Skeletal muscle tissue (tissue), 3 donors: ENCODE measurements at regions not wholly inside any gene's neighbourhood (a gene's known extent, or its start where the extent isn't known, plus 50 kb on each side); places are given as distances from the start of the nearest gene placed in this dataset.
"Not testable (repeated sequence)": the region's sequence is repeated elsewhere in the genome, so short reads cannot be mapped to it uniquely, and the experiment has no call there.

Experiments used
- H3K27ac ChIP-seq: one replicate; pipeline ENCODE4 v1.7.0; 2013; ENCODE audit warnings: mild to moderate bottlenecking, low read depth, low read length, inconsistent platforms
- H3K27me3 ChIP-seq, 3 donors: one replicate each; pipeline ENCODE4 v1.7.0; 2013; ENCODE audit warnings: low read length in 3 of 3; ENCODE audit not compliant: control insufficient read depth in 3 of 3, insufficient read depth in 3 of 3
- H3K36me3 ChIP-seq, 3 donors: one replicate each; pipeline ENCODE4 v1.7.0; 2013; ENCODE audit warnings: low read length in 3 of 3; ENCODE audit not compliant: control insufficient read depth in 3 of 3, insufficient read depth in 3 of 3
- H3K4me1 ChIP-seq, 3 donors: one replicate each; pipeline ENCODE4 v1.7.0; 2013; ENCODE audit warnings: low read length in 3 of 3, mild to moderate bottlenecking in 3 of 3; ENCODE audit not compliant: control insufficient read depth in 3 of 3, insufficient read depth in 3 of 3
- H3K4me3 ChIP-seq, 3 donors: one replicate each; pipeline ENCODE4 v1.7.0; 2013; ENCODE audit warnings: low read length in 3 of 3
- H3K9ac ChIP-seq, 3 donors: one replicate each; pipeline ENCODE4 v1.7.0; 2013; ENCODE audit warnings: low read length in 3 of 3, mild to moderate bottlenecking in 3 of 3, moderate library complexity in 2 of 3, low read depth in 1 of 3
- H3K9me3 ChIP-seq, 3 donors: one replicate each; pipeline ENCODE4 v1.7.0; 2013; ENCODE audit warnings: low read length in 3 of 3; ENCODE audit not compliant: control insufficient read depth in 3 of 3
- donor health status: Osteomylitis.

DNA sequence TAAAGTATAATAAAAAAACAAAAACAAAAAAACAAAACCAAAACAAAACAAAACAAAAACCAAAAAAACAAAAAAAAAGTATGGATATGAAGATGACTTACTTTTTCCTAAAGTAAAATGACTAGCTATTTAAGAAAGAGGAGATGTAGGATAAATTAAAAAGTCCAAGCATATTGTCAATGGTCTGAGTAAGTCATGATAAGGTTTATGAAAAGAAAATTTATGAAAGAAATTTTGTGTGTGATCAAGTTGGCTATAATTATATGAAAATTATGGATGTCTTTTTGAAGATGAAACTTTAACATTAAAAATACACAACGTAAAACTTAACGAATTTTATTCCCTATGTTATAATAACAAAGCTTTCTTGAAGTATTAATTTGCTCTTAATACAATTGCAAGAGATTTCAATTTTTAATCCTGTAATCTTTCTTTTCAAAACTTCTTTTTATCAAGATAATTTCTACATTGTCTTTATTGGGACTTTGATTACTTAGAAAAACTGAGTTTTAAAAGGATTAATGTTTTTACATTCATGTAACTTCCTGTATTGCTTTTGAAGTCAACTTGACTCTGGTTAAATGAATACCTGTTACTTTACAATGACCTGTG is 200.9 kb upstream of the IVNS1ABP start:
- Histone ChIP-seq H3K4me1 (no peaks in the 10 kb centered on the region), H3K4me3 (no peak overlapping the region), H3K27ac (no peak overlapping the region), H3K36me3 (no peaks in the 10 kb centered on the region), H3K9me3 (no peaks in the 10 kb centered on the region), H3K9ac (no peak overlapping the region), H3K27me3 (no peaks in the 10 kb centered on the region)

DNA sequence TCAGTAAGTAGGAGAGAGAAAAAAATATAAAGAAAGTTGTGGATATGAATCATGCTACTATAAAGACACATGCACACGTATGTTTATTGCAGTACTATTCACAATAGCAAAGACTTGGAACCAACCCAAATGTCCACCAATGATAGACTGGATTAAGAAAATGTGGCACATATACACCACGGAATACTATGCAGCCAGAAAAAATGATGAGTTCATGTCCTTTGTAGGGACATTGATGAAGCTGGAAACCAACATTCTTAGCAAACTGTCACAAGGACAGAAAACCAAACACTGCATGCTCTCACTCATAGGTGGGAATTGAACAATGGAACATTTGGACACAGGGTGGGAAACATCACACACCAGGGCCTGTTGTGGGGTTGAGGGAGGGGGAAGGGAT is 200.3 kb upstream of the IVNS1ABP start:
- not testable (repeated sequence) for H3K27me3 ChIP-seq, H3K9ac ChIP-seq, H3K4me1 ChIP-seq, H3K27ac ChIP-seq, H3K4me3 ChIP-seq, H3K9me3 ChIP-seq, H3K36me3 ChIP-seq

DNA sequence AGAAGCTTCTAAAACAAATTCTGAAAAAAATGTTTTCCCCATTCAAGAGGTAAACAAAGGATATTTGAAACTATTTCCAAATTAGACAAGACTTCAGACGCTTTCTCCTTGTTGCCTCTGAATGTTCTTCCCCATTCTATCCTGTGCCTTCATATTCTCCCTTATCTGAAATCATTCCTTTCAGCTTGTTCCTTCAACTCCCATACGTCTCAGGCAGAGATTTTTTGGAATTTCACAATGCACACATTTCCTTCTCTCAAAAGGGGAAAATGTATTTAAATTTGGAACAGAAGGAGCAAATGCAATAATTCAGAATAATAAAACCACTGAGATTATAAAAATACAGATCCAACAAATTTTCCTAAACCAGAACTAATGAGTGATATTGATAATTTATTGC is 198.7 kb upstream of the IVNS1ABP start:
- H3K36me3 ChIP-seq: no peaks in the 10 kb centered on the region
- no peaks in the 10 kb centered on the region for H3K4me1 ChIP-seq
- no peak overlapping the region for H3K4me3 ChIP-seq

DNA sequence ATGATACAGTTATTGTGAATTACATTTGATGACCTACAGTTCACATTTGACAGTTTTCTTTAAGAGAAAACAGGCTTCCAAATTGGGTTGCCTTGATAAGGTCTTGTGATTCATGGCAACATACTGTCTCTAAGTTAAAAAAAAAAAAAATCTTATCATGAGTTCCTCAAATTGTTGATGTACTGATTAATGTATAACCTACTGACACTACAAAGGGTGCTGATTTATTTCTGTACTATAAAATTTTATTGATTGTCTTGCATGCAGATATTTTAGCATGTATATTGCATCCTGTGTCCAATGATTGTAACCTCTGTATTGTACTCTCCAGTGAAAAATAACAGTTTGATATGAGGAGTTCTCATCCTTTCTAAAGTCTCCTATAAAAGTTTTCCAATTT is 197.3 kb upstream of the IVNS1ABP start:
- H3K27me3 ChIP-seq: no peaks in the 10 kb centered on the region
- H3K4me1 ChIP-seq: no peaks in the 10 kb centered on the region
- H3K27ac ChIP-seq: no peak overlapping the region
- H3K36me3 ChIP-seq: no peaks in the 10 kb centered on the region
- no peak overlapping the region for H3K4me3 ChIP-seq
- no peak overlapping the region for H3K9ac ChIP-seq
- no peaks in the 10 kb centered on the region for H3K9me3 ChIP-seq

More for the DNA sequence above, 198.7 kb upstream of the IVNS1ABP start:
- Histone ChIP-seq H3K9me3 (no peaks in the 10 kb centered on the region), H3K9ac (no peak overlapping the region), H3K27ac (no peak overlapping the region), H3K27me3 (no peaks in the 10 kb centered on the region)

DNA sequence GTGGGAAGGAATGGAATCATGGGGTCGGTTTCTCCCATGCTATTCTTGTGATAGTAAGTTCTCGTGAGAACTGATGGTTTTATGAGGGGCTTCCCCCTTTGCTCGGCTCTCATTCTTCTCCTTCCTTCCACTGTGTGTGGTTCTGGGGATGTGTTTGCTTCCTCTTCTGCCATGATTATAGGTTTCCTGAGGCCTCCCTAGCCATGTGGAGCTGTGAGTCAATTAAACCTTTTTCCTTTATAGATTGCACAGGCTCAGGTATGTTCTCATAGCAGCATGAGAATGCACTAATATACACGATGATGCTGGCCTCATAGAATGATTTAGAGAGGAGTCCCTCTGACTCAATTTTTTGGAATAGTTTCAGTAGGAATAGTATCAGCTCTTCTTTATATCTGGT is 195.4 kb upstream of the IVNS1ABP start:
- H3K9ac ChIP-seq: no peak overlapping the region
- H3K27ac ChIP-seq: no peak overlapping the region
- no peaks in the 10 kb centered on the region for H3K27me3 ChIP-seq
- no peaks in the 10 kb centered on the region for H3K4me1 ChIP-seq
- no peaks in the 10 kb centered on the region for H3K9me3 ChIP-seq
- no peak overlapping the region for H3K4me3 ChIP-seq
- no peaks in the 10 kb centered on the region for H3K36me3 ChIP-seq

DNA sequence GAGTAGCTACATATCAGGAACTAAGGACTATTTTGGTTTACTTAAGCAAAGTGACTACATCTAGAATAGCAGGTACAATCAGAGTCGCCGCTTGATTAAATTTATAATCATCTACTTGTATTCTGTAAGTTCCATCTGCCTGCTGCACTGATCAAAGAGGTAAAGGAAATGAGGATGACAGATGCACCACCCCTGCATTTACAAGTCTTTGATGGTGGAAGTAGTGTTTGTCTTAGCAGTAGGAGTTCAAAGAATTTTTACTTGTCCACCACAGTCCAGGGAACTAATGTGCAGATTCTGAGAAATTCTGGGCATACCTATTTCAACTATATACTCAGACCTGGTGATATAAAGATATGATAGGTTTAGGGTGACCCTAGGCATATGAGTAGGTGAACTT is 184.1 kb upstream of the IVNS1ABP start:
- Histone ChIP-seq H3K9me3 (no peaks in the 10 kb centered on the region), H3K4me1 (no peaks in the 10 kb centered on the region), H3K9ac (no peak overlapping the region), H3K36me3 (no peaks in the 10 kb centered on the region), H3K27me3 (no peaks in the 10 kb centered on the region), H3K4me3 (no peak overlapping the region), H3K27ac (no peak overlapping the region)

DNA sequence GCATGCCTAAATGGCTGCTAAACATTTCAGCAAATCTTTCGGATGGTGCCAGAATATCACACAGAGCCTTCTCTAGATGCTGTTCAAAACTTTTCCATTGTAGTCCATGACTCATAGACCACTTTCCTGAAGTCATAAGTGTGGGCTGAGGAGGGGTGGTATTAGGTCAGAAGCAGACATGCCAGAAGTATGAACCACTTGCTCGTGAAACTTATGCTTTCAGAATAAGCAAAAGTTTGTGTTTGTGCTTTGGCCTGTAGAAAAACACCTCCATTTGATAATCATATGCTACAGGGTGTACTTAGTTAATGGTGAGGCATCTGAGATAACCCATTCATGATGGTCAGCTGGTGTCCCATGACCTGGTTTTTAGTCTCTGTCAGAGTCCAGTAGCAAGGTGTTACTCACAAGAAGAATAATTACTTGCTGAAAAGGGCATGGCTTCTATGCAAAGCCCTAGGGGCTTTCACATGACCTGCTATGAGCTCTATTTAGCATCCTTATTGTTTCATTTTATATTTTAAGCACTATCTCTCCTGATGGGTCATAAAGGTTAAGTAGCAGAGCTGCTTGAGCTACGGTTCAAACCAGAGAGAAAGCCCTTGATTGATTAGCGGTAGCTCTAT is 183.1 kb upstream of the IVNS1ABP start:
- H3K9ac ChIP-seq: no peak overlapping the region
- H3K27ac ChIP-seq: no peak overlapping the region
- H3K4me3 ChIP-seq: no peak overlapping the region
- H3K4me1 ChIP-seq: no peaks in the 10 kb centered on the region
- H3K36me3 ChIP-seq: no peaks in the 10 kb centered on the region
- H3K9me3 ChIP-seq: no peaks in the 10 kb centered on the region
- H3K27me3 ChIP-seq: no peaks in the 10 kb centered on the region

DNA sequence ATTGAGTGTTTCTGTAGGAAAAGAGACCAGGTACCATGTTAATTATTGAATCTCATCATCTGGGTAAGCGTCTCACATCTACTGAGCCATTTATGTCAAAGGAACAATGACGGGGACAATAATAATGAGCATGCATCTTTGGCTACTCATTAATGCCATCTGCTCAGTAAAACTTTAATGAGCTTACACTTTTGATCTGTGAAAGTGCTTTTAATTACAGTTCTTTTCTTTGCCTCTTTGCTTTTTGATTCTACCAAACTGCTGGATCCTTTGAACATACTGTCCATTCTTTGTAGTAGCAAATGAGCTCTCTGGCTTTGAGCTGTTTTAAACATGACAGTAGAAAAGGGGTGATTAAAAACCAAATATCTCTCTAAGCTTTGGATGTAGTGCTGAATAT is 181.2 kb upstream of the IVNS1ABP start:
- Histone ChIP-seq H3K4me3 (no peak overlapping the region), H3K36me3 (no peaks in the 10 kb centered on the region), H3K9ac (no peak overlapping the region), H3K4me1 (no peaks in the 10 kb centered on the region), H3K27ac (no peak overlapping the region), H3K9me3 (no peaks in the 10 kb centered on the region), H3K27me3 (no peaks in the 10 kb centered on the region)

DNA sequence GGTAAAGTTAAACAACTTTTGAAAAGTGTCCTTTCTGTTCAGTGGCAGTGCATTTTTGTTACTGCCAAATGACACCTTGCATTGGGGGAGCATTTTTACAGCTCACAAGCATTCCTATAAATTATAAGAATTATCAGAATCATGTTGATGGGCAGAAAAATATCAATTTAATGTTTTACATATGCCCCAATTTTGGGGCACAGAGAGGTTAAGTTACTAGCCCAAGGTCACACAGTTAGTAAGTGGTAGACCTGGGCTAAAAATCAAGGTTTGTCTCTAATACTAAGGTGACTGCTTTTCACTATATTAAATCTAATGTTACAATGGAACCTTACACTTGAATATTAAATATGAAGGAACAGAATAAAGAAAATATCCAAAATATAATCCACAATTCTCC is 180.1 kb upstream of the IVNS1ABP start:
- H3K36me3 ChIP-seq: no peaks in the 10 kb centered on the region
- H3K27ac ChIP-seq: no peak overlapping the region
- H3K9ac ChIP-seq: no peak overlapping the region
- H3K4me1 ChIP-seq: no peaks in the 10 kb centered on the region
- no peak overlapping the region for H3K4me3 ChIP-seq
- no peaks in the 10 kb centered on the region for H3K9me3 ChIP-seq
- H3K27me3 ChIP-seq: no peaks in the 10 kb centered on the region

DNA sequence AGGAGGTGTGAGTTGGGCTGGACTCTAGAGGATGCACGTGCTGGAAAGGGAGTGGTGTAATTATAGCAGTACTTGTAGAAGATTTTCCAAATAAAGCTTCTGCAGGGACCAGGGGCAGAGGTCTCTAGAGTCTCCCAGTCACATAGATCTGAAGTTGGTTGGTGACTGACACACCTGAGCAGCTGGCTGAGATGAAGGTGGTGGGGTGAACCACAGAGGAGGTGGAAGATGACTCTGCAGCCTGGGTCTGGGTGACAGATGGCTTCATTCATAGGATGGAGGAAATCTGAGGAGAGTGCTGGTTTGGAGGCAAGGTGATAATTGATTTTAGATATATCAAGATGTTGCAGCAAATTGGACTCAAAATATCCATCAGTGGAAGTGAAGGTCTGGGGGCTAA is 178.9 kb upstream of the IVNS1ABP start:
- H3K4me3 ChIP-seq: no peak overlapping the region
- no peak overlapping the region for H3K9ac ChIP-seq
- no peaks in the 10 kb centered on the region for H3K9me3 ChIP-seq
- no peaks in the 10 kb centered on the region for H3K27me3 ChIP-seq
- H3K27ac ChIP-seq: no peak overlapping the region
- no peaks in the 10 kb centered on the region for H3K36me3 ChIP-seq
- H3K4me1 ChIP-seq: no peaks in the 10 kb centered on the region
